Activated naive CD8-positive, alpha-beta T cell treated with anti-CD3 and anti-CD28 coated beads, Interleukin-2, amount 50 U/mL, for 16 hours (primary cell): ENCODE measurements at regions not wholly inside any gene's neighbourhood (a gene's known extent, or its start where the extent isn't known, plus 50 kb on each side); places are given as distances from the start of the nearest gene placed in this dataset.

Experiments used
- DNase-seq: peaks from one replicate; pipeline ENCODE4 v3.0.0-alpha.2; 2020; ENCODE audit warnings: low read depth, low spot score

DNA sequence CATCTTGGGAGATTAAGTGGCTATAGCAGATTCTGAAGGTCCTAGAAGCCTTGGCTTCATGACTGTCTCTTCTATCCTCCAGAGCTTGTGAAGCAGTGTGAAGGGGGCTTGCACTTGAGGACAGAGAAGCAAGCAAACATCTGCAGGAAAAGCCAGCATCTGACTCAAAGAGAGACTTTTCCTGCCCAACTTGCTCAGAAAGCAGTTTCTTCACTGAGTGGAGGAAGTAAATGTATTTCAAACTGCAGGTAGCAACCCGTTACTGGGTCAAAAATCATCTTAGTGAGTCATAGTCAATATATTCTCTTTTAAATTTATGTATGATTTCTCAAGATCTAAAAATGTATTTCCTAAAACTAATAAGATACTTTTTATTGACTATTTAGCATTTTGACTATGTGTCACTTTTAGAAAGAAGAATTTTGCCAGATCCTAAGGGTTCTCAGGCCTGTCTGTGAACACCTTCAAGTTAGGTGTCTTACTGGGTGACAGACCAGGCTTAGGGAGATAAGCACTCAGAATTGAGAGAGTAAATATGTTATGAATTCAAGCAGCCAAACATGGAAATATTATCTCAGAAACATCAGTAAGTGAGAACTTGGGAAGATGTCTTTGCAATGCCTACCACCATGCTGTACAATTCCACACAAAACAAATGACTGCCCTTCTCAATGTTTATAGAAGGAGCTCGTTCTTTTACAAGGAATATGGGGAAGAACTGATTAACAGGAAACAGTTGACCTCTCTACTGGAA lies 72.6 kb upstream of the DMAC1 start:
- no peak for DNase-seq

DNA sequence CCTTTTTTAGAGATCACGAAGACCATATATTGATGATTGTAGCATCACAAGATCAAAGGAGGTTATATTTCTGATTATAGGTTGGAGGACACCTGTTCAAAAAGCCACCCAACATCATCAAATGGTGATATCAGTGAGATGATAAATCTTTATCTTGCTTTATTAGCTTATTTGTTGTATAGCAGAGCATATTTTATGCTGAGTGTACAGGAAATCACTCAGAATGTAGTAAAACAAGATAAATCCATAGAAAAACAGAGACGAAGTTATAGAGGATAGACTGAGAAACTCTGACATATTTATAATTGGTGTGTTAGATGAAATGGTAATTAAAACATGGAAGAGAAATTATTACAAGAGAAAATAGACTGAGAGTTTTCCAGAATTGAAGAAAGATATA lies 69.8 kb upstream of the DMAC1 start:
- no peak for DNase-seq

DNA sequence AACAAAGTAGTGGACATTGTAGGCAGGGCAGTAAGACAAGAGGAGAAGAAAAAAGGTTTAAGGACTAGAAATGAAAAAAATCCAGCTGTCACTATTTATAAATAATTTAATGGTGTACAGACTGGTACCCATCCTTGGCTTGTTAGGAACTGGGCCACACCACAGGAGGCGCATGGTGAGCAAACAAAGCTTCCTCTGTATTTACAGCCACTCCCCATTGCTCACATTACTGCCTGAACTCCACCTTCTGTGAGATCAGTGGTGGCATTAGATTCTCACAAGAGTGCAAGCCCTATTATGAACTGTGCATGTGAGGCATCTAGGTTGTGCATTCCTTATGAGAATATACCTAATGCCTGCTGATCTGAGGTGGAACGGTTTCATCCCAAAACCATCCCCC lies 62.6 kb upstream of the DMAC1 start:
- no peak for DNase-seq

DNA sequence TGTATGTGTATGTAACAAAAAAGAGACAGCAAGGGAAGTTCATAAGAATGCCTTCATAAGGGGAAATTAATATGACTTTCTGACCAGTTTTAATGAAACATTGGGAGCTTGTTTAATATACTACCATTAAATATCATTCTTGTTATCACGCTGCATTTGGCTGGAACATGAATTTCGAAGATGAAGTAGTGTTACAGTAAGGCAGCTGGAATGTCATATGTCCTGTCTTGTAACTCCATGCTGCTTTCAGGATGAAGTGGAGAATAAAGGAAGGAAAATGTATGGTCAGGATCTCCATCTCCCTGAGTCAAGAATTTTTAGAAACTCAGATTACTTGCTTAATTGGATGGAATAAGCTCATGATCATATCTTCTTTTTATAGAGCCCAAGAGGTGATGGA lies 61.5 kb upstream of the DMAC1 start:
- DNase-seq, result no peak

DNA sequence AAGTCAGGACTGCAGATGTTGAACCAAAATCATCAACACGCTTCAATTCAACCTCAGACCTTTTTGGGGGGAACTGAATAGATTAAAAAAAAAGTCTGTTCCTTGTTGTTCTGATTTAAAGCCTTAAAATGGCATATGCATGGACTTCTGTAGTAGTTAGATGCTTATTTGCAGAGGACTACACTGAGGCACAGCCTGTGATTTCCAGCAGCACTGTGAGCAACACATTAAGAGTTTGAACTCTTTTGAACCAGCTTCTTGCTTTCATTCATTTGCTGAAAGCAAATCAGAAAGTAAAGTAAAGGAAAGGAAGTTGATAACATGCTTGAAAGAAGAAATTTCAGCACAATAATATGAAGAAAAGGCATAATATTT lies 60.7 kb upstream of the DMAC1 start:
- no peak for DNase-seq

DNA sequence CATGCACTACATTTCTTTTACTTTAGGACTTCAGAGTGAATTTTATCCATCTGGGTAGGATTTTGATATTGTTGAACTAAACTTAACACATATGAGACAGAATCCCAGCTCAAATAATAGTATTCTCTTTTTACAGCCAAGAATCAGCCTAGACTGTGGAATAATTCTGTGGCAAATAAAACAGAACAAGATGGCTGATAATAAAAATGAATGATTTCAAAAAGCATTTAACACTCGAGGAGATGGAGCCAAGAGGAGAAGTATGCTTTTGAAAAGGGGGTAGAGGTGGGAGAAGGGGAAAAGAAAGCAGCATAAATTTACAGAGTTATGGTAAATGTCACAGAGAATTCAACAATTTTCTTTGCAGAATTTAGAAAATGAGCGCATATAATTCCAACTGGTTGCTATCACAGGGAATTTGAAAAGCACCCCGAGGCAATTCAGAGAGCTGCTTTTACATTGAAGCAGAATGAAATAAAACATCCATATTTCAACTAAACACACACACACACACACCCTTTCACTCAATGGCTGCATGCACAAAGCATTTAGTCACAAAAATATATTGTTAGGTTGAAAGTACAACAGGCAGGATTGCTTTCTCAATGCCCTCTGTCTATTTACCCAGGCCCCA lies 60.2 kb upstream of the DMAC1 start:
- DNase-seq, result no peak

DNA sequence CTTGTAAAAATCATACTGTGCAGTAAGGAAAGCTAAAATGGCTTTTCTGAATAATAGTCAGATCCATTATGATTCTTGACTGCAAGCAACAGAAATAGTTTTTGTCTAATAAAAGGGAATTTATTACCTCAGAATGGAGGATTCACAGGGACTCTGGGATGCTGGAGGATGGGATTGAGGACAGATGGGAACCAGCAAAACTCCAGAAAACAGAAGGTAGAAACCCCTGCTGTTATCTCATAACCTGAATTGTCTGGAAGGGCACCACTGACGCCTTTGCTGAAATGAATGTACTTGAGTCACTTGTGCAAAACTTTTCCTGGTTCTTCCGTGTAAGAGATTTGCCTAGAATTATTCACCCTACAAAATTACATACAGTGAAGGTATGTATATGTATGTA lies 58.6 kb upstream of the DMAC1 start:
- DNase-seq, result no peak

DNA sequence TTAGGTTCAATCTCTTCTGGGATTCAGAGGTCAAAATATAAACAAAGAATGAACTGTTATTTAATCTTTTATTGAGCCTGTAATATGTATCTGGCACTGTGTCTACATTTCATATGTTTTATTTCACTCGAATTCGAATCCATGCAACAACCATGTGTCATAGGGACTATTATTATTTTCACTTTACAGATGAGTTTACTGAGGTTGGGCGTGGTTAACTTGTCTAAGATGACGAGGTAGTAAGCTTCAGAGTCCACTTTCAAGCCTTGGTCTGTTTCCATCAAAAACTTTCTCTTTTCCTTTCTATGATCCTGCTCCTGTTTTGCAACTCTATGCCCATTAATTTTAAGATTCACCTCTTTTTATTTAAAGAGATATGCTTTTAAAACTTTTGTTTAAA lies 55.2 kb upstream of the DMAC1 start:
- no peak for DNase-seq
